Liver (tissue), 8 donors: ENCODE measurements at regions not wholly inside any gene's neighbourhood (a gene's known extent, or its start where the extent isn't known, plus 50 kb on each side); places are given as distances from the start of the nearest gene placed in this dataset.

ENCODE experiments used
- DNase-seq: peaks from one replicate; pipeline ENCODE4 v3.0.0-alpha.2; 2017; ENCODE audit warnings: low spot score
- H3K27ac ChIP-seq, 2 donors: one replicate each; pipeline ENCODE4 v1.7.0; 2013; ENCODE audit warnings: inconsistent platforms in 2 of 2, low read length in 2 of 2, control low read depth in 1 of 2, low read depth in 1 of 2, mild to moderate bottlenecking in 1 of 2
- H3K27me3 ChIP-seq, 4 donors: one replicate each; pipeline versions ENCODE4 v1.6.1 to v1.7.0; 2013; ENCODE audit warnings: low read length in 3 of 4, inconsistent platforms in 1 of 4, mild to moderate bottlenecking in 1 of 4, moderate library complexity in 1 of 4; ENCODE audit not compliant: control insufficient read depth in 4 of 4, insufficient read depth in 4 of 4
- H3K36me3 ChIP-seq, 4 donors: one replicate each; pipeline versions ENCODE4 v1.6.1 to v1.7.0; 2013; ENCODE audit warnings: low read length in 3 of 4, mild to moderate bottlenecking in 3 of 4, low read depth in 1 of 4, moderate library complexity in 1 of 4; ENCODE audit not compliant: control insufficient read depth in 4 of 4, insufficient read depth in 3 of 4
- H3K4me1 ChIP-seq, 4 donors: one replicate each; pipeline versions ENCODE4 v1.6.1 to v1.7.0; 2013; ENCODE audit warnings: low read length in 3 of 4, mild to moderate bottlenecking in 3 of 4, moderate library complexity in 1 of 4; ENCODE audit not compliant: control insufficient read depth in 4 of 4, insufficient read depth in 4 of 4
- H3K4me3 ChIP-seq, 3 donors: one replicate each; pipeline versions ENCODE4 v1.6.1 to v1.7.0; 2013; ENCODE audit warnings: low read length in 3 of 3, control low read depth in 1 of 3, low read depth in 1 of 3, mild to moderate bottlenecking in 1 of 3
- H3K9ac ChIP-seq, 2 donors: one replicate each; pipeline ENCODE4 v1.7.0; 2013; ENCODE audit warnings: low read length in 2 of 2, mild to moderate bottlenecking in 2 of 2, moderate library complexity in 2 of 2, control low read depth in 1 of 2, low read depth in 1 of 2
- H3K9me3 ChIP-seq, 4 donors: one replicate each; pipeline versions ENCODE4 v1.6.1 to v1.7.0; 2013; ENCODE audit warnings: low read length in 3 of 4; ENCODE audit not compliant: control insufficient read depth in 4 of 4
- EGR1 ChIP-seq, 2 donors: IDR thresholded peaks; 2 replicates each; pipeline ENCODE4 v1.6.1; 2016 to 2018; ENCODE audit warnings: antibody characterized with exemption in 2 of 2, low read depth in 2 of 2
- FOXA1 ChIP-seq: IDR thresholded peaks from 2 replicates; pipeline ENCODE4 v1.6.1; 2016; ENCODE audit warnings: antibody characterized with exemption
- FOXA2 ChIP-seq: IDR thresholded peaks from 2 replicates; pipeline ENCODE4 v1.6.1; 2016; ENCODE audit warnings: antibody characterized with exemption
- GABPA ChIP-seq, 2 donors: IDR thresholded peaks in 1 of 2; conservative IDR thresholded peaks in 1 of 2; 2 replicates each; pipeline ENCODE4 v1.6.1; 2016; ENCODE audit warnings: antibody characterized with exemption in 2 of 2, mild to moderate bottlenecking in 1 of 2, moderate library complexity in 1 of 2
- HNF4G ChIP-seq: IDR thresholded peaks from 2 replicates; pipeline ENCODE4 v1.6.1; 2016; ENCODE audit warnings: antibody characterized with exemption
- JUND ChIP-seq, 2 donors: IDR thresholded peaks; 2 replicates each; pipeline ENCODE4 v1.6.1; 2016; ENCODE audit warnings: antibody characterized with exemption in 2 of 2
- NR2F2 ChIP-seq: IDR thresholded peaks from 2 replicates; pipeline ENCODE4 v1.6.1; 2016; ENCODE audit warnings: antibody characterized with exemption
- RXRA ChIP-seq, 2 donors: IDR thresholded peaks; 2 replicates each; pipeline ENCODE4 v1.6.1; 2017 to 2018; ENCODE audit warnings: antibody characterized with exemption in 2 of 2, mild to moderate bottlenecking in 1 of 2
- TAF1 ChIP-seq: conservative IDR thresholded peaks from 2 replicates; pipeline ENCODE4 v1.6.1; 2016; ENCODE audit warnings: antibody characterized with exemption, mild to moderate bottlenecking
- YY1 ChIP-seq: IDR thresholded peaks from 2 replicates; pipeline ENCODE4 v1.6.1; 2016; ENCODE audit warnings: antibody characterized with exemption, mild to moderate bottlenecking
- WGBS: extraction: QIAGEN DNeasy Blood & Tissue Kit; methylation state at CpG from one replicate; pipeline ENCODE4 v1.1.7; 2013; 5-methylcytosine and 5-hydroxymethylcytosine counted together
- TF ChIP-seq, protein P1 (sequence below): IDR thresholded peaks from 2 replicates; pipeline ENCODE4 v1.6.1; 2016; ENCODE audit warnings: antibody characterized with exemption
- TF ChIP-seq, protein P2 (sequence below): fragments of 150-350 bp; IDR thresholded peaks from 2 replicates; pipeline ENCODE4 v1.5.1; 2017; ENCODE audit warnings: improper control_type of control experiment, low read depth, low read length; ENCODE audit not compliant: missing input control
- TF ChIP-seq, protein P3 (sequence below): IDR thresholded peaks from 2 replicates; pipeline ENCODE4 v1.6.1; 2016; ENCODE audit warnings: antibody characterized with exemption, mild to moderate bottlenecking
- TF ChIP-seq, protein P4 (sequence below): IDR thresholded peaks from 2 replicates; pipeline ENCODE4 v1.6.1; 2016; ENCODE audit warnings: antibody characterized with exemption
- TF ChIP-seq, protein P5 (sequence below): IDR thresholded peaks from 2 replicates; pipeline ENCODE4 v1.6.1; 2016; ENCODE audit warnings: antibody characterized with exemption
- donor health status: healthy.
- donor health status: healthy.
- donor health status: healthy.
- donor health status: healthy.
- donor health status: healthy.

- H3K4me1 ChIP-seq: peaks cover 0 to 4% (median 2%) of the 10 kb centered on the region in 4 donors
- H3K9me3 ChIP-seq: no peaks in the 10 kb centered on the region
- H3K27me3 ChIP-seq: no peaks in the 10 kb centered on the region
- TF ChIP-seq GABPA (IDR thresholded peaks at IDR 0.05 in 1 of 2, conservative IDR thresholded peaks at IDR 0.05 in 1 of 2) (no peak), YY1 (no peak), HNF4G (no peak), RXRA (IDR thresholded peaks at IDR 0.05) (no peak), JUND (IDR thresholded peaks at IDR 0.05) (no peak), FOXA1 (no peak), FOXA2 (no peak), EGR1 (IDR thresholded peaks at IDR 0.05; ENCODE audit: low read depth in 2 of 2) (no peak)
- TF ChIP-seq, protein P1, sequence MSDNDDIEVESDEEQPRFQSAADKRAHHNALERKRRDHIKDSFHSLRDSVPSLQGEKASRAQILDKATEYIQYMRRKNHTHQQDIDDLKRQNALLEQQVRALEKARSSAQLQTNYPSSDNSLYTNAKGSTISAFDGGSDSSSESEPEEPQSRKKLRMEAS: no peak
- TF ChIP-seq, protein P2, sequence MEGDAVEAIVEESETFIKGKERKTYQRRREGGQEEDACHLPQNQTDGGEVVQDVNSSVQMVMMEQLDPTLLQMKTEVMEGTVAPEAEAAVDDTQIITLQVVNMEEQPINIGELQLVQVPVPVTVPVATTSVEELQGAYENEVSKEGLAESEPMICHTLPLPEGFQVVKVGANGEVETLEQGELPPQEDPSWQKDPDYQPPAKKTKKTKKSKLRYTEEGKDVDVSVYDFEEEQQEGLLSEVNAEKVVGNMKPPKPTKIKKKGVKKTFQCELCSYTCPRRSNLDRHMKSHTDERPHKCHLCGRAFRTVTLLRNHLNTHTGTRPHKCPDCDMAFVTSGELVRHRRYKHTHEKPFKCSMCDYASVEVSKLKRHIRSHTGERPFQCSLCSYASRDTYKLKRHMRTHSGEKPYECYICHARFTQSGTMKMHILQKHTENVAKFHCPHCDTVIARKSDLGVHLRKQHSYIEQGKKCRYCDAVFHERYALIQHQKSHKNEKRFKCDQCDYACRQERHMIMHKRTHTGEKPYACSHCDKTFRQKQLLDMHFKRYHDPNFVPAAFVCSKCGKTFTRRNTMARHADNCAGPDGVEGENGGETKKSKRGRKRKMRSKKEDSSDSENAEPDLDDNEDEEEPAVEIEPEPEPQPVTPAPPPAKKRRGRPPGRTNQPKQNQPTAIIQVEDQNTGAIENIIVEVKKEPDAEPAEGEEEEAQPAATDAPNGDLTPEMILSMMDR: no peak
- TF ChIP-seq, protein P3, sequence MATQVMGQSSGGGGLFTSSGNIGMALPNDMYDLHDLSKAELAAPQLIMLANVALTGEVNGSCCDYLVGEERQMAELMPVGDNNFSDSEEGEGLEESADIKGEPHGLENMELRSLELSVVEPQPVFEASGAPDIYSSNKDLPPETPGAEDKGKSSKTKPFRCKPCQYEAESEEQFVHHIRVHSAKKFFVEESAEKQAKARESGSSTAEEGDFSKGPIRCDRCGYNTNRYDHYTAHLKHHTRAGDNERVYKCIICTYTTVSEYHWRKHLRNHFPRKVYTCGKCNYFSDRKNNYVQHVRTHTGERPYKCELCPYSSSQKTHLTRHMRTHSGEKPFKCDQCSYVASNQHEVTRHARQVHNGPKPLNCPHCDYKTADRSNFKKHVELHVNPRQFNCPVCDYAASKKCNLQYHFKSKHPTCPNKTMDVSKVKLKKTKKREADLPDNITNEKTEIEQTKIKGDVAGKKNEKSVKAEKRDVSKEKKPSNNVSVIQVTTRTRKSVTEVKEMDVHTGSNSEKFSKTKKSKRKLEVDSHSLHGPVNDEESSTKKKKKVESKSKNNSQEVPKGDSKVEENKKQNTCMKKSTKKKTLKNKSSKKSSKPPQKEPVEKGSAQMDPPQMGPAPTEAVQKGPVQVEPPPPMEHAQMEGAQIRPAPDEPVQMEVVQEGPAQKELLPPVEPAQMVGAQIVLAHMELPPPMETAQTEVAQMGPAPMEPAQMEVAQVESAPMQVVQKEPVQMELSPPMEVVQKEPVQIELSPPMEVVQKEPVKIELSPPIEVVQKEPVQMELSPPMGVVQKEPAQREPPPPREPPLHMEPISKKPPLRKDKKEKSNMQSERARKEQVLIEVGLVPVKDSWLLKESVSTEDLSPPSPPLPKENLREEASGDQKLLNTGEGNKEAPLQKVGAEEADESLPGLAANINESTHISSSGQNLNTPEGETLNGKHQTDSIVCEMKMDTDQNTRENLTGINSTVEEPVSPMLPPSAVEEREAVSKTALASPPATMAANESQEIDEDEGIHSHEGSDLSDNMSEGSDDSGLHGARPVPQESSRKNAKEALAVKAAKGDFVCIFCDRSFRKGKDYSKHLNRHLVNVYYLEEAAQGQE: no peak
- TF ChIP-seq, protein P4, sequence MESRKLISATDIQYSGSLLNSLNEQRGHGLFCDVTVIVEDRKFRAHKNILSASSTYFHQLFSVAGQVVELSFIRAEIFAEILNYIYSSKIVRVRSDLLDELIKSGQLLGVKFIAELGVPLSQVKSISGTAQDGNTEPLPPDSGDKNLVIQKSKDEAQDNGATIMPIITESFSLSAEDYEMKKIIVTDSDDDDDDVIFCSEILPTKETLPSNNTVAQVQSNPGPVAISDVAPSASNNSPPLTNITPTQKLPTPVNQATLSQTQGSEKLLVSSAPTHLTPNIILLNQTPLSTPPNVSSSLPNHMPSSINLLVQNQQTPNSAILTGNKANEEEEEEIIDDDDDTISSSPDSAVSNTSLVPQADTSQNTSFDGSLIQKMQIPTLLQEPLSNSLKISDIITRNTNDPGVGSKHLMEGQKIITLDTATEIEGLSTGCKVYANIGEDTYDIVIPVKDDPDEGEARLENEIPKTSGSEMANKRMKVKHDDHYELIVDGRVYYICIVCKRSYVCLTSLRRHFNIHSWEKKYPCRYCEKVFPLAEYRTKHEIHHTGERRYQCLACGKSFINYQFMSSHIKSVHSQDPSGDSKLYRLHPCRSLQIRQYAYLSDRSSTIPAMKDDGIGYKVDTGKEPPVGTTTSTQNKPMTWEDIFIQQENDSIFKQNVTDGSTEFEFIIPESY: no peak
- no peak overlapping the region for H3K9ac ChIP-seq
- WGBS: 90% methylated on average over 21 of the region's 21 CpGs
- DNase-seq: no peak
- H3K36me3 ChIP-seq: no peaks in the 10 kb centered on the region
- no peak overlapping the region for H3K27ac ChIP-seq
- no peak overlapping the region for H3K4me3 ChIP-seq
These were observed 316.0 kb downstream of the QKI start for GRCh38 chr6:163730246-163731210.

DNA sequence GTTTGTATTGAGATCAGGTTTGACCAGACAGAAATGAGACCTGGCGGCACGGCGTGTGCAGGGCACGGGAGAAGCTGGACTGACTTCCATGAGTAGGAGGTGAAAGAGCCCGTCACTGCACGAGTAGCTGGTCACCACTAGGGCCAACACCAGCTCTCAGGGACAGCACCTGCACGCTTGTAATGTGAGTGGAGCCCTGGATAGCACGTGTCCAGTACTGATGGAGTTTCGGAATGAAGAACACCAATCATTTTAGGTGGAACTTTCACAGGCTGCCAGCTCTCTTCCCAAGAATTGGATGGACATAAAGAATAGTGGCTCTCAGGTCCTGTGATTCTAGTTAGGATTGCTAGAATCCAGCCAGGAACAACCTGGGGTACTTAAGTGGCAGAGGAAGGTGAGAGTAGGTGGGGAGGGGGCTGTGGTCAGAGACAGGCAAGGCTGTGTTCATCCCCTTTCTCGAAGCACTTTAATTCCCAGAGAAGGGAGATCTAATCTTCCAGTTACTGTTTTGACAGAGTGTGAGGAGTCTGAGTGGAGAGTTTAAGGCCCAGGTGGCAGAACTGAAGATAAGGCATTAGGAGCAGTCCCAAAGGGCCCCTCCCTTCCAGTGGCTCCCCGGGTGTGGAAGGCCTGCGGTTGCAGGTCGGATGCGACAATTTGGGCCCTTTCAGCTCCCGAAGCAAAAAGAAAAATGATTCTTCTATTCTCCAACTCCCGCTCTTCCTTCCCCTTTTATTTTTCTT is 314.8 kb downstream of the QKI start:
- Histone ChIP-seq H3K4me3 (no peak overlapping the region), H3K9me3 (no peaks in the 10 kb centered on the region), H3K4me1 (peaks cover 0 to 4% (median 2%) of the 10 kb centered on the region in 4 donors), H3K27me3 (no peaks in the 10 kb centered on the region), H3K9ac (no peak overlapping the region), H3K27ac (no peak overlapping the region), H3K36me3 (no peaks in the 10 kb centered on the region)
- DNase-seq: peak; percentile 59
- TF ChIP-seq EGR1 (IDR thresholded peaks at IDR 0.05; ENCODE audit: low read depth in 2 of 2) (no peak), NR2F2 (no peak), TAF1 (no peak)
- TF ChIP-seq, protein P1: no peak
- TF ChIP-seq, protein P5, sequence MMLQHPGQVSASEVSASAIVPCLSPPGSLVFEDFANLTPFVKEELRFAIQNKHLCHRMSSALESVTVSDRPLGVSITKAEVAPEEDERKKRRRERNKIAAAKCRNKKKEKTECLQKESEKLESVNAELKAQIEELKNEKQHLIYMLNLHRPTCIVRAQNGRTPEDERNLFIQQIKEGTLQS: no peak
- 91% methylated on average over 16 of the region's 16 CpGs for WGBS
